ENCODE measurements at regions not wholly inside any gene's neighbourhood (a gene's known extent, or its start where the extent isn't known, plus 50 kb on each side); places are given as distances from the start of the nearest gene placed in this dataset.

- no peak for DNase-seq (ENCODE audit: low spot score)
- TF ChIP-seq CTCF (IDR thresholded peaks at IDR 0.05; ENCODE audit: extremely low read depth, missing control alignments) = no peak
These were observed 1264.2 kb downstream of the OTOL1 start for GRCh38 chr3:162760789-162761188.

- no peak for DNase-seq (ENCODE audit: low spot score)
- no peak for TF ChIP-seq CTCF (IDR thresholded peaks at IDR 0.05; ENCODE audit: extremely low read depth, missing control alignments)
These were observed 1267.6 kb downstream of the OTOL1 start for GRCh38 chr3:162764051-162764807.

- TF ChIP-seq CTCF (IDR thresholded peaks at IDR 0.05; ENCODE audit: extremely low read depth, missing control alignments) = no peak
- no peak for DNase-seq (ENCODE audit: low spot score)
These were observed 1268.1 kb downstream of the OTOL1 start for GRCh38 chr3:162764808-162765071.

- TF ChIP-seq CTCF (IDR thresholded peaks at IDR 0.05; ENCODE audit: extremely low read depth, missing control alignments) = no peak
- no peak for DNase-seq (ENCODE audit: low spot score)
These were observed 1268.9 kb downstream of the OTOL1 start for GRCh38 chr3:162765524-162765923.

GRCh38 chr3:162769564-162769963, 1273.0 kb downstream of the OTOL1 start:
- no peak for DNase-seq (ENCODE audit: low spot score)
- no peak for TF ChIP-seq CTCF (IDR thresholded peaks at IDR 0.05; ENCODE audit: extremely low read depth, missing control alignments)

GRCh38 chr3:162770551-162770950, 1273.9 kb downstream of the OTOL1 start:
- no peak for DNase-seq (ENCODE audit: low spot score)
- TF ChIP-seq CTCF (IDR thresholded peaks at IDR 0.05; ENCODE audit: extremely low read depth, missing control alignments) = no peak

GRCh38 chr3:162774613-162775100, 1278.0 kb downstream of the OTOL1 start:
- DNase-seq (ENCODE audit: low spot score) = no peak
- no peak for TF ChIP-seq CTCF (IDR thresholded peaks at IDR 0.05; ENCODE audit: extremely low read depth, missing control alignments)
